Adrenal gland (tissue), 9 donors: ENCODE measurements at regions not wholly inside any gene's neighbourhood (a gene's known extent, or its start where the extent isn't known, plus 50 kb on each side); places are given as distances from the start of the nearest gene placed in this dataset.

Source experiments
- DNase-seq, 7 donors: peaks; one replicate each; pipeline ENCODE4 v3.0.0-alpha.2; 2019 to 2020
- H3K27ac ChIP-seq, 5 donors: fragments of 200-600 bp; sonication (generic) in 4 of 5; 1 replicate in 3 of 5; 2 replicates in 2 of 5; pipeline versions ENCODE4 v1.5.1 to v1.8.0; 2016 to 2020; ENCODE audit warnings: mild to moderate bottlenecking in 1 of 5
- H3K27me3 ChIP-seq: fragments of 200-600 bp; 2 replicates; pipeline ENCODE4 v1.8.0; 2021
- H3K36me3 ChIP-seq, 2 donors: fragments of 200-600 bp; replicated peaks in 1 of 2; 1 replicate in 1 of 2; 2 replicates in 1 of 2; pipeline versions ENCODE4 v1.5.1 to v1.8.0; 2018 to 2022
- H3K4me1 ChIP-seq, 2 donors: fragments of 200-600 bp; replicated peaks in 1 of 2; 1 replicate in 1 of 2; 2 replicates in 1 of 2; pipeline versions ENCODE4 v1.5.1 to v1.8.0; 2018 to 2021
- H3K4me3 ChIP-seq, 4 donors: fragments of 200-600 bp; sonication (generic) in 3 of 4; one replicate each; pipeline ENCODE4 v1.5.1; 2016 to 2018
- H3K9me3 ChIP-seq, 3 donors: fragments of 200-600 bp; sonication (generic) in 1 of 3; replicated peaks in 1 of 3; 1 replicate in 2 of 3; 2 replicates in 1 of 3; pipeline versions ENCODE4 v1.5.1 to v1.8.0; 2016 to 2021
- CTCF ChIP-seq, 6 experiments: fragments of 450-650 bp in 4 of 6; fragments of 200-600 bp in 2 of 6; sonication (generic) in 1 of 6; IDR thresholded peaks; 1 replicate in 5 of 6; 2 replicates in 1 of 6; pipeline versions ENCODE4 v1.5.1 to v1.8.0; 2016 to 2021; ENCODE audit warnings: antibody characterized with exemption in 6 of 6, mild to moderate bottlenecking in 2 of 6, moderate library complexity in 1 of 6
- POLR2A ChIP-seq, 2 donors: fragments of 450-650 bp; IDR thresholded peaks; one replicate each; pipeline ENCODE4 v1.6.1; 2017; ENCODE audit warnings: antibody characterized with exemption in 2 of 2, mild to moderate bottlenecking in 2 of 2, moderate library complexity in 1 of 2
- WGBS, 4 donors: extraction: QIAGEN DNeasy Blood & Tissue Kit in 2 of 4; methylation state at CpG; one replicate each; pipeline versions ENCODE4 v1.1.5 to v1.1.7; 2013 to 2017; 5-methylcytosine and 5-hydroxymethylcytosine counted together
- intact Hi-C, 2 donors: fragments of 100-400 bp; cut with DNase I; formaldehyde crosslinking; loops; one replicate each; pipeline versions ENCODE4 v1.14.1 to v1.15.0; 2022 to 2023
- donor health status: healthy with polysubstance abuse.
- donor health status: Bipolar disorder and iron deficiency.
- donor health status: DM: yes; HTN: yes; CAD: no.
- donor health status: DM: no; HTN: no; CAD: no.
- donor health status: DM: no; HTN: no; CAD: no.

- intact Hi-C loops, result no loop called here
- no peaks in the 10 kb centered on the region for H3K9me3 ChIP-seq
- TF ChIP-seq CTCF (IDR thresholded peaks at IDR 0.05), result no peak
- TF ChIP-seq POLR2A (IDR thresholded peaks at IDR 0.05), result no peak
- H3K36me3 ChIP-seq, result no peaks in the 10 kb centered on the region
- no peak overlapping the region for H3K27ac ChIP-seq
- H3K4me1 ChIP-seq, result no peaks in the 10 kb centered on the region
- DNase-seq, result no peak
- 49 to 57% (median 54%) methylated on average over 2 of the region's 2 CpGs for WGBS, 4 donors
- no peak overlapping the region for H3K4me3 ChIP-seq
- H3K27me3 ChIP-seq, result no peaks in the 10 kb centered on the region
These were observed 1422.4 kb downstream of the LRRC4C start for GRCh38 chr11:40037005-40037404.

GRCh38 chr11:40032331-40032730 lies 1427.1 kb downstream of the LRRC4C start:
- intact Hi-C loops, result no loop called here
- no peaks in the 10 kb centered on the region for H3K4me1 ChIP-seq
- no peak for DNase-seq
- no peak overlapping the region for H3K4me3 ChIP-seq
- 64 to 74% (median 71%) methylated on average over 3 of the region's 3 CpGs for WGBS, 4 donors
- no peaks in the 10 kb centered on the region for H3K27me3 ChIP-seq
- H3K36me3 ChIP-seq, result no peaks in the 10 kb centered on the region
- no peaks in the 10 kb centered on the region for H3K9me3 ChIP-seq
- no peak for TF ChIP-seq CTCF (IDR thresholded peaks at IDR 0.05)
- no peak for TF ChIP-seq POLR2A (IDR thresholded peaks at IDR 0.05)
- no peak overlapping the region for H3K27ac ChIP-seq

- Histone ChIP-seq H3K27me3 (no peaks in the 10 kb centered on the region), H3K4me1 (no peaks in the 10 kb centered on the region), H3K36me3 (no peaks in the 10 kb centered on the region), H3K4me3 (no peak overlapping the region), H3K9me3 (no peaks in the 10 kb centered on the region), H3K27ac (no peak overlapping the region)
- TF ChIP-seq POLR2A (IDR thresholded peaks at IDR 0.05) (no peak), CTCF (IDR thresholded peaks at IDR 0.05) (no peak)
- DNase-seq, result no peak
- 60 to 78% (median 67%) methylated on average over 2 of the region's 2 CpGs for WGBS, 4 donors
- intact Hi-C loops, result no loop called here
These were observed 1428.6 kb downstream of the LRRC4C start for GRCh38 chr11:40030867-40031266.

- TF ChIP-seq CTCF (IDR thresholded peaks at IDR 0.05) (no peak), POLR2A (IDR thresholded peaks at IDR 0.05) (no peak)
- 40 to 59% (median 48%) methylated on average over 13 of the region's 13 CpGs for WGBS, 4 donors
- Histone ChIP-seq H3K27me3 (no peaks in the 10 kb centered on the region), H3K9me3 (no peaks in the 10 kb centered on the region), H3K36me3 (no peaks in the 10 kb centered on the region), H3K27ac (no peak overlapping the region), H3K4me3 (peak overlapping the region in 1 of 4 donors; percentile 41), H3K4me1 (no peaks in the 10 kb centered on the region)
- intact Hi-C loops, result no loop called here
- peak in 1 of 7 donors; percentile 2 for DNase-seq
These were observed 1430.1 kb downstream of the LRRC4C start for GRCh38 chr11:40029391-40029790.
